Stimulated activated CD8-positive, alpha-beta memory T cell treated with anti-CD3 and anti-CD28 coated beads, Interleukin-4, amount 100 ng/mL, for 4 hours (primary cell): ENCODE measurements at regions not wholly inside any gene's neighbourhood (a gene's known extent, or its start where the extent isn't known, plus 50 kb on each side); places are given as distances from the start of the nearest gene placed in this dataset.
A peak's percentile ranks its signal among the peaks of the same experiment; 100 is the strongest.
"Not testable (repeated sequence)": the region's sequence is repeated elsewhere in the genome, so short reads cannot be mapped to it uniquely, and the experiment has no call there.

Experiments used
- DNase-seq, 2 donors: peaks; one replicate each; pipeline ENCODE4 v3.0.0-alpha.2; 2020; ENCODE audit warnings: low read depth in 2 of 2, low spot score in 1 of 2

- DNase-seq: no peak
Measured at GRCh38 chr3:137820366-137820765, 56.3 kb downstream of the SOX14 start.

- DNase-seq: no peak
Measured at GRCh38 chr3:137835096-137835495, 71.0 kb downstream of the SOX14 start.

GRCh38 chr3:137845194-137845593 is 81.1 kb downstream of the SOX14 start:
- DNase-seq: no peak

- no peak for DNase-seq
Measured at GRCh38 chr3:137845666-137846065, 81.6 kb downstream of the SOX14 start.

GRCh38 chr3:137852391-137852830 is 88.3 kb downstream of the SOX14 start:
- no peak for DNase-seq

GRCh38 chr3:137854533-137855261 is 90.6 kb downstream of the SOX14 start:
- DNase-seq: no peak

GRCh38 chr3:137866001-137866400 is 101.9 kb downstream of the SOX14 start:
- DNase-seq: no peak

GRCh38 chr3:137866933-137867332 is 102.8 kb downstream of the SOX14 start:
- no peak for DNase-seq

GRCh38 chr3:137867611-137868010 is 103.5 kb downstream of the SOX14 start:
- DNase-seq: no peak

GRCh38 chr3:137869022-137869421 is 104.9 kb downstream of the SOX14 start:
- no peak for DNase-seq

GRCh38 chr3:137872589-137872988 is 108.5 kb downstream of the SOX14 start:
- not testable (repeated sequence) for DNase-seq

- DNase-seq: not testable (repeated sequence)
Measured at GRCh38 chr3:137896842-137897241, 113.1 kb upstream of the CLDN18 start.

GRCh38 chr3:137906985-137907649 is 102.8 kb upstream of the CLDN18 start:
- no peak for DNase-seq

- DNase-seq: no peak
Measured at GRCh38 chr3:137924628-137925027, 85.3 kb upstream of the CLDN18 start.

- no peak for DNase-seq
Measured at GRCh38 chr3:137925080-137925479, 84.9 kb upstream of the CLDN18 start.

- DNase-seq: no peak
Measured at GRCh38 chr3:137926991-137927390, 83.0 kb upstream of the CLDN18 start.

- no peak for DNase-seq
Measured at GRCh38 chr3:137930976-137931375, 79.0 kb upstream of the CLDN18 start.

GRCh38 chr3:137938876-137939275 is 71.1 kb upstream of the CLDN18 start:
- DNase-seq: no peak

- no peak for DNase-seq
Measured at GRCh38 chr3:137944593-137944992, 65.4 kb upstream of the CLDN18 start.

- DNase-seq: peak; percentile 2 to 9
Measured at GRCh38 chr3:137946356-137946973, 63.5 kb upstream of the CLDN18 start.

- no peak for DNase-seq
Measured at GRCh38 chr3:137947117-137947516, 62.8 kb upstream of the CLDN18 start.

- no peak for DNase-seq
Measured at GRCh38 chr3:137948400-137949072, 61.4 kb upstream of the CLDN18 start.
